ENCODE measurements at regions not wholly inside any gene's neighbourhood (a gene's known extent, or its start where the extent isn't known, plus 50 kb on each side); places are given as distances from the start of the nearest gene placed in this dataset.

- Histone ChIP-seq H3K9me3 (ENCODE audit: low read length) (no peaks in the 10 kb centered on the region), H3K4me3 (replicated peaks in 1 of 3; ENCODE audit: insufficient read depth in 1 of 3, low read depth in 2 of 3, low read length in 3 of 3) (no peak overlapping the region), H3K4me1 (ENCODE audit: insufficient read depth, low read length) (no peaks in the 10 kb centered on the region), H3K27ac (ENCODE audit: extremely low read length, insufficient read depth, low read length) (no peak overlapping the region), H3K36me3 (replicated peaks in 1 of 2; ENCODE audit: control insufficient read depth in 1 of 2, insufficient read depth in 2 of 2, low read length in 2 of 2) (no peaks in the 10 kb centered on the region), H2AFZ (ENCODE audit: low read length) (no peak overlapping the region), H3K4me2 (ENCODE audit: low read depth, low read length) (no peak overlapping the region), H4K20me1 (ENCODE audit: insufficient read depth, low read length) (no peaks in the 10 kb centered on the region), H3K27me3 (ENCODE audit: control insufficient read depth in 1 of 2, insufficient read depth in 2 of 2, low read length in 2 of 2) (no peaks in the 10 kb centered on the region), H3K79me2 (ENCODE audit: insufficient read depth, low read length) (no peaks in the 10 kb centered on the region), H3K9ac (ENCODE audit: insufficient read depth, low read depth, low read length) (no peak overlapping the region)
- WGBS (ENCODE audit: low lambda C conversion rate) = 0% methylated on average over 1 of the region's 1 CpG
- intact Hi-C loops (cut with micrococcal nuclease; ENCODE audit: unreplicated experiment) = no loop called here
- in situ Hi-C loops (cut with HindIII; ENCODE audit: extremely low pct_ligation_motif_present, low pct_unique_long_range_greater_than_20kb) = no loop called here
- CTCF ChIA-PET (ENCODE audit: low intra/inter-chr PET ratio, low total read pairs) = no interaction called here
- TF ChIP-seq ARNT (IDR thresholded peaks at IDR 0.05) (no peak), ZNF614 (CRISPR knock-in tag; IDR thresholded peaks at IDR 0.05; ENCODE audit: borderline replicate concordance) (no peak), KDM1A (CRISPR knock-in tag; IDR thresholded peaks at IDR 0.05) (no peak), GATA4 (IDR thresholded peaks at IDR 0.05; ENCODE audit: borderline replicate concordance, low read depth) (no peak), ZNF530 (CRISPR knock-in tag; IDR thresholded peaks at IDR 0.05; ENCODE audit: low read depth) (no peak), ISX (CRISPR knock-in tag; conservative IDR thresholded peaks at IDR 0.05) (no peak)
- TF ChIP-seq, protein P1, sequence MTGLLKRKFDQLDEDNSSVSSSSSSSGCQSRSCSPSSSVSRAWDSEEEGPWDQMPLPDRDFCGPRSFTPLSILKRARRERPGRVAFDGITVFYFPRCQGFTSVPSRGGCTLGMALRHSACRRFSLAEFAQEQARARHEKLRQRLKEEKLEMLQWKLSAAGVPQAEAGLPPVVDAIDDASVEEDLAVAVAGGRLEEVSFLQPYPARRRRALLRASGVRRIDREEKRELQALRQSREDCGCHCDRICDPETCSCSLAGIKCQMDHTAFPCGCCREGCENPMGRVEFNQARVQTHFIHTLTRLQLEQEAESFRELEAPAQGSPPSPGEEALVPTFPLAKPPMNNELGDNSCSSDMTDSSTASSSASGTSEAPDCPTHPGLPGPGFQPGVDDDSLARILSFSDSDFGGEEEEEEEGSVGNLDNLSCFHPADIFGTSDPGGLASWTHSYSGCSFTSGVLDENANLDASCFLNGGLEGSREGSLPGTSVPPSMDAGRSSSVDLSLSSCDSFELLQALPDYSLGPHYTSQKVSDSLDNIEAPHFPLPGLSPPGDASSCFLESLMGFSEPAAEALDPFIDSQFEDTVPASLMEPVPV (CRISPR knock-in tag; IDR thresholded peaks at IDR 0.05) = no peak
- TF ChIP-seq, protein P2, sequence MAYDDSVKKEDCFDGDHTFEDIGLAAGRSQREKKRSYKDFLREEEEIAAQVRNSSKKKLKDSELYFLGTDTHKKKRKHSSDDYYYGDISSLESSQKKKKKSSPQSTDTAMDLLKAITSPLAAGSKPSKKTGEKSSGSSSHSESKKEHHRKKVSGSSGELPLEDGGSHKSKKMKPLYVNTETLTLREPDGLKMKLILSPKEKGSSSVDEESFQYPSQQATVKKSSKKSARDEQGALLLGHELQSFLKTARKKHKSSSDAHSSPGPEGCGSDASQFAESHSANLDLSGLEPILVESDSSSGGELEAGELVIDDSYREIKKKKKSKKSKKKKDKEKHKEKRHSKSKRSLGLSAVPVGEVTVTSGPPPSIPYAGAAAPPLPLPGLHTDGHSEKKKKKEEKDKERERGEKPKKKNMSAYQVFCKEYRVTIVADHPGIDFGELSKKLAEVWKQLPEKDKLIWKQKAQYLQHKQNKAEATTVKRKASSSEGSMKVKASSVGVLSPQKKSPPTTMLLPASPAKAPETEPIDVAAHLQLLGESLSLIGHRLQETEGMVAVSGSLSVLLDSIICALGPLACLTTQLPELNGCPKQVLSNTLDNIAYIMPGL (CRISPR knock-in tag; IDR thresholded peaks at IDR 0.05; ENCODE audit: borderline replicate concordance in 1 of 2, low read depth in 1 of 2) = no peak
- TF ChIP-seq, protein P3, sequence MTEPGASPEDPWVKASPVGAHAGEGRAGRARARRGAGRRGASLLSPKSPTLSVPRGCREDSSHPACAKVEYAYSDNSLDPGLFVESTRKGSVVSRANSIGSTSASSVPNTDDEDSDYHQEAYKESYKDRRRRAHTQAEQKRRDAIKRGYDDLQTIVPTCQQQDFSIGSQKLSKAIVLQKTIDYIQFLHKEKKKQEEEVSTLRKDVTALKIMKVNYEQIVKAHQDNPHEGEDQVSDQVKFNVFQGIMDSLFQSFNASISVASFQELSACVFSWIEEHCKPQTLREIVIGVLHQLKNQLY (CRISPR knock-in tag; IDR thresholded peaks at IDR 0.05) = no peak
- no peak for DNase-seq (ENCODE audit: low spot score)
- POLR2A ChIA-PET = no interaction called here
- no peak for ATAC-seq
- FAIRE-seq = no peak
- BruUV-seq (replicated peaks) = no TSS peak
These were observed 653.5 kb downstream of the FSCB start for GRCh38 chr14:43853541-43853940.
